ENCODE measurements at regions not wholly inside any gene's neighbourhood (a gene's known extent, or its start where the extent isn't known, plus 50 kb on each side); places are given as distances from the start of the nearest gene placed in this dataset.

DNA sequence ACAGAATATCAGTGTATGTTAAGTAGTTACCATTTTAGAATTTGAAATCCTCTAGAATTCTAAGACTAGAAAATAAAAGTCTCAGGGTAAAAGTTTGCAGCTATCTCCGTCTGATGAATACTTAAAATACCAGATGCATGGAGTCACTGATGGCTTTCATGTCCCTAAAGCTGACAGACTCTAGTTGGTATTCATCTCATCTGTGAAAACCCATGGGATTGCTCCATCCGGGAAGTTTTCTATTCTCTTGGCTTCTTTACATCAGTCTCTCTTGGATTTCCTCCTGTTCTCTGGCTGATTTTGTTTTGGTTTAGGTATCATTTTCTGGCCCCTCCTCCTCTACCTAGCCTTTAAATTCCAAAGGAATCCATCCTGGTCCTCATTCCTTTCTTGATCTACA is 465.6 kb upstream of the POU3F3 start:
- TF ChIP-seq, protein P1, sequence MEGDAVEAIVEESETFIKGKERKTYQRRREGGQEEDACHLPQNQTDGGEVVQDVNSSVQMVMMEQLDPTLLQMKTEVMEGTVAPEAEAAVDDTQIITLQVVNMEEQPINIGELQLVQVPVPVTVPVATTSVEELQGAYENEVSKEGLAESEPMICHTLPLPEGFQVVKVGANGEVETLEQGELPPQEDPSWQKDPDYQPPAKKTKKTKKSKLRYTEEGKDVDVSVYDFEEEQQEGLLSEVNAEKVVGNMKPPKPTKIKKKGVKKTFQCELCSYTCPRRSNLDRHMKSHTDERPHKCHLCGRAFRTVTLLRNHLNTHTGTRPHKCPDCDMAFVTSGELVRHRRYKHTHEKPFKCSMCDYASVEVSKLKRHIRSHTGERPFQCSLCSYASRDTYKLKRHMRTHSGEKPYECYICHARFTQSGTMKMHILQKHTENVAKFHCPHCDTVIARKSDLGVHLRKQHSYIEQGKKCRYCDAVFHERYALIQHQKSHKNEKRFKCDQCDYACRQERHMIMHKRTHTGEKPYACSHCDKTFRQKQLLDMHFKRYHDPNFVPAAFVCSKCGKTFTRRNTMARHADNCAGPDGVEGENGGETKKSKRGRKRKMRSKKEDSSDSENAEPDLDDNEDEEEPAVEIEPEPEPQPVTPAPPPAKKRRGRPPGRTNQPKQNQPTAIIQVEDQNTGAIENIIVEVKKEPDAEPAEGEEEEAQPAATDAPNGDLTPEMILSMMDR (IDR thresholded peaks at IDR 0.05; ENCODE audit: poor library complexity) = no peak
- TF ChIP-seq EZH2phosphoT487 (IDR thresholded peaks at IDR 0.05; ENCODE audit: low read depth, severe bottlenecking, unreplicated experiment) = no peak
